Neural progenitor cell (in vitro differentiated cells): ENCODE measurements at regions not wholly inside any gene's neighbourhood (a gene's known extent, or its start where the extent isn't known, plus 50 kb on each side); places are given as distances from the start of the nearest gene placed in this dataset.

Source experiments
- CTCF ChIP-seq: fragments of 200-600 bp; sonication (generic); IDR thresholded peaks from 2 replicates; pipeline ENCODE4 v1.5.1; 2017; ENCODE audit warnings: antibody characterized with exemption, mild to moderate bottlenecking
- EZH2phosphoT487 ChIP-seq: fragments of 200-600 bp; sonication (generic); IDR thresholded peaks from 2 replicates; pipeline ENCODE4 v1.6.1; 2017; ENCODE audit warnings: antibody characterized with exemption

- TF ChIP-seq CTCF (no peak), EZH2phosphoT487 (no peak)
These were observed 121.1 kb upstream of the SLC25A48 start for GRCh38 chr5:135713161-135713915.
